HFFc6 (cell line): ENCODE measurements at regions not wholly inside any gene's neighbourhood (a gene's known extent, or its start where the extent isn't known, plus 50 kb on each side); places are given as distances from the start of the nearest gene placed in this dataset.

Experiments
- DNase-seq: peaks from one replicate; pipeline ENCODE4 v3.0.0-alpha.2; 2018
- H3K27ac Mint-ChIP-seq: 2 replicates; pipeline ENCODE4 v1.8.0; 2020; ENCODE audit warnings: mild to moderate bottlenecking, mixed read lengths
- H3K27me3 Mint-ChIP-seq: 2 replicates; pipeline ENCODE4 v1.8.0; 2021; ENCODE audit warnings: mild to moderate bottlenecking, moderate library complexity, mixed read lengths; ENCODE audit not compliant: insufficient read depth
- H3K36me3 Mint-ChIP-seq: 2 replicates; pipeline ENCODE4 v1.8.0; 2021; ENCODE audit warnings: low read depth, mixed read lengths
- H3K4me1 Mint-ChIP-seq: 2 replicates; pipeline ENCODE4 v1.8.0; 2020; ENCODE audit warnings: low read depth, mixed read lengths
- H3K4me3 Mint-ChIP-seq: 2 replicates; pipeline ENCODE4 v1.8.0; 2020; ENCODE audit warnings: mild to moderate bottlenecking, moderate library complexity, mixed read lengths
- H3K9me3 Mint-ChIP-seq: 2 replicates; pipeline ENCODE4 v1.8.0; 2020; ENCODE audit warnings: mild to moderate bottlenecking, mixed read lengths
- CTCF ChIP-seq: fragments of 200-600 bp; sonication (generic); IDR thresholded peaks from 2 replicates; pipeline ENCODE4 v1.5.0; 2021; ENCODE audit warnings: antibody characterized with exemption, mild to moderate bottlenecking

DNA sequence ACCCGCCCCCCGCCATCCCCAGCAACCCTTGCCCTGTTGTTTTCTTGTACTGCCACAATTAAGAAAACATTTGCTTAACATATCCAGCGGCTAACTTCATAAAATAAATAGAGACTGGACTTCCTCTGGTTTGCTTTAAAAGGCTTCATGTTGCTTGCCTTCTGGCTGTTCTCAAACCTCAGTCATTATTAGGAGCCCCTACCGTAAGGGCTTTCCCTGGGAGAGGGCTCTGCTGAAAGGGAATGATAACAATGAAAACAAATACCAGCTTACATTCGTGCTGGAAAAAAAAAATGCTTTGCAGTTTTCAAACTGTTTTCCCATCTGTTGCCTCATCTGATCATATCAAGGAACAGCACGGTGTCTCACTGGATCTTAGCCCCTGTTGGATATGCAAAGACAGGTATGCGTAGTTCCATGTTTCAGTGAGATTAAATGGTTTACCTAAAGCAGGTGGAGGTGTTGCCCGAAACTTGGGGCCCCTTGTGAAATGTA lies 77.2 kb upstream of the VGLL4 start:
- H3K36me3 Mint-ChIP-seq: no peaks in the 10 kb centered on the region
- peaks cover 12% of the 10 kb centered on the region for H3K27me3 Mint-ChIP-seq
- no peak for DNase-seq
- peaks cover 36% of the 10 kb centered on the region for H3K4me1 Mint-ChIP-seq
- no peaks in the 10 kb centered on the region for H3K9me3 Mint-ChIP-seq
- peak overlapping the region; percentile 91 for H3K4me3 Mint-ChIP-seq
- no peak for TF ChIP-seq CTCF
- peak overlapping the region; percentile 71 for H3K27ac Mint-ChIP-seq

DNA sequence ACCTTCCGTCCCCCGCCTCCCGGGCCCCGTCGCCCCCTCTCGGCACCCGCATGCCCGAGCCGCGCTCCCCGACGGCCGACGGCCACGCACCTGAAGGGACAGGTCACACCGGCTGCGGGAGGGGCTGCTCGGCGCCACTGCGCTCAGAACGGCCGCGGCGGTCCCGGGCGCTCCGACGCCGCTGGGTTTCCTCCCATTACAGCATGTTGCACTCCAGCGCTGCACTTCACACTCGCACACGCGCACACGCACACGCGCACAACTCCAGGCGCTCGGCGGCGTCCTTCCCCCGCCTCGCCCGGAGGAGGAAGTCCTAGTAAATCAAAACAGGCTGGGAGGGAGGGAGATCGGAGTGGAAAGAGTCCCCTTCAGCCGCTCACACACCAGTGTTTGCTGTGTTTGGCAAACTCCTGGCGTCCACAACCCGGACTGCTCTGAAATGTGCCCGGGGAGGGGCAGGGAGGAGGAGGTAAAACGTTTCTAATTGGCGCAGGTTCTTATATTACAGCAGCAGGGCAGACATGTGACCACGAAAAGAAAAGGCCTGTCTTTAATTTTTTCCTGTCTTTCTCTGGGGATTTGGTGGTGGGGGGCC lies 76.7 kb upstream of the VGLL4 start:
- peak; percentile 20; the same call in 1 of the 2 replicates for TF ChIP-seq CTCF
- H3K27ac Mint-ChIP-seq: peak overlapping the region; percentile 71
- H3K27me3 Mint-ChIP-seq: peaks cover 12% of the 10 kb centered on the region
- peak; percentile 69 for DNase-seq
- peaks cover 36% of the 10 kb centered on the region for H3K4me1 Mint-ChIP-seq
- no peaks in the 10 kb centered on the region for H3K9me3 Mint-ChIP-seq
- peak overlapping the region; percentile 91 for H3K4me3 Mint-ChIP-seq
- no peaks in the 10 kb centered on the region for H3K36me3 Mint-ChIP-seq

GRCh38 chr3:11719406-11720303 lies 75.9 kb upstream of the VGLL4 start:
- DNase-seq: peak; percentile 30
- Mint-ChIP-seq H3K4me3 (peak overlapping the region; percentile 100), H3K9me3 (no peaks in the 10 kb centered on the region), H3K27ac (0 out of 2 replicates have a peak overlapping the region, but pooled peaks have one; percentile 99), H3K27me3 (peaks cover 9% of the 10 kb centered on the region), H3K36me3 (no peaks in the 10 kb centered on the region), H3K4me1 (peaks cover 36% of the 10 kb centered on the region)
- no peak for TF ChIP-seq CTCF

DNA sequence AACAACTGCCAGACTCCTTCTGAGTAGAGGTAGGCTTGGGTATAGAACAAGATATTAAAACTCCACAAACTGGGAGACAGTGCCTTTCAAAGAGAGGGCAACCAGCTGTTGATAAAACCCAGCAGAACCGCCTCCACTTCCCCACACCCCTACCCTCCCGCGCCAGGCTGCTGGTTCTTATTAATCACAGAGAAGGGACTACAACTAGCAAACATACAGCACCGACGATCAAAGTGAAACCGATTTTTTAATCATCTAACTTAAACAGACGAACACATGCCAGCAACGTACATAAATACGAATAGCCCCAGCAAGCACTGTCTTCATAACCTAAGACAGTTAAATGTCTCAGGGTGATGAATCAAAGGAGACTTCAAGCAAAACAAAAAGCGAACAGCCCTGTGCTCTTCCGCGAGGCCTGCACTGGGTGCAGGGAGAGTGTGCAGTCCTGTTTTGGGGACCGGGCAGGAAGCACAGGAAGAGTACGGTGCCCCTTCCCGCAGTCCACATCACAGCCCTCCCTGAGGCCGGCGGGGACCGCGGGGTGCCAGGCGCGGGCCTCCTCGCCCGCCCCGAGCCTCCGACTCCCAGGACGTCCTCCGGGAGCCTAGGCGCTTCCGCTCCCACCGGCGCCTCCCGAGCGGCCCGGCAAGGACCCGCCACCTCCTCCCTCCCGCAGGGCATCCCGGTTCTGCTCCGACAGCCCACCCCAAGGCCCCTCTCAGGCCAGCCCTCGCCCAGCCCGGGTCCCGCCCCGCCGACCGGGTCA lies 75.1 kb upstream of the VGLL4 start:
- peaks cover 36% of the 10 kb centered on the region for H3K4me1 Mint-ChIP-seq
- no peaks in the 10 kb centered on the region for H3K36me3 Mint-ChIP-seq
- H3K4me3 Mint-ChIP-seq: peak overlapping the region; percentile 100
- no peaks in the 10 kb centered on the region for H3K9me3 Mint-ChIP-seq
- H3K27me3 Mint-ChIP-seq: peaks cover 7% of the 10 kb centered on the region; the same call in 1 of the 2 replicates
- TF ChIP-seq CTCF: no peak
- peak; percentile 43 for DNase-seq
- peak overlapping the region; percentile 99 for H3K27ac Mint-ChIP-seq
